ENCODE measurements at regions not wholly inside any gene's neighbourhood (a gene's known extent, or its start where the extent isn't known, plus 50 kb on each side); places are given as distances from the start of the nearest gene placed in this dataset.
"Not testable (repeated sequence)": the region's sequence is repeated elsewhere in the genome, so short reads cannot be mapped to it uniquely, and the experiment has no call there.

DNA sequence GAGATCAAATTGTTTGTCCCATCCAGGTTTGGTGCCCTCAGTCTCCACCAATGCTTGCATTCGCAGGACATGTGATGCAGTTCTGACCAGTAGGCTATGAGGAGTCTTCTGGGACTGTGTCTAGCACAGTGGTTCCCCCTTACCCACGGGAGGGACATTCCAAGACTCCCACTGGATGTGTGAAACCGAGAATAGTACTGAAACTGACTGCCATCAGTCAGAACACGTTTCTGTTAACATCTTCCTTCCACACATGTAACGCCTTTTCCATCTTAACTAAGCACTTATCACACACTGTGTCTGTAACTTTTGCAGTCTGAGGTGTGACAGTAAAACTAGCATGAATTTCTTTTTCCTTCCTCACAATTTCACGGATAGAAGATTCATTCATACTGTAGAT lies 74.7 kb downstream of the PTTG1 start:
- H3K9me3 ChIP-seq (ENCODE audit: control insufficient read depth in 2 of 3, insufficient read depth in 1 of 3, low read length in 3 of 3) = no peaks in the 10 kb centered on the region

DNA sequence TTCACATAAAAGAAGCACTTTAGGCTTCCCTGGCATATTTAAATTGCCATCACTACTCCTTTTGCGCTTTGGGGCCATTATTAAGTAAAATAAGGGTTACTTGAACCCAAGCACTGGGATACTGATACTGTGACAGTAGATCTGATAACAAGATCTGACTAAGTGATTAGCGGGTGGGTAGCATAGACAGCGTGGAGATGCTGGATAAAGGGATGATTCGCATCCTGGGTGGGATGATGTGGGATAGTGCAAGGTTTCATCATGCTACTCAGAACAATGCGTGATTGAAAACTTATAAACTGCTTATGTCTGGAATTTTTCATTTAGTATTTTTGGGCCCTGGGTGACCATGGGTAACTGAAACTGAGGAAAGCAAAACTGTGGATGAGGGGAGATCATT lies 75.1 kb downstream of the PTTG1 start:
- Histone ChIP-seq H3K27ac (ENCODE audit: low read depth in 2 of 2, low read length in 2 of 2) (no peak overlapping the region), H3K27me3 (ENCODE audit: control insufficient read depth, insufficient read depth, low read length) (no peaks in the 10 kb centered on the region), H3K9me3 (ENCODE audit: control insufficient read depth in 2 of 3, insufficient read depth in 1 of 3, low read length in 3 of 3) (no peaks in the 10 kb centered on the region), H3K9ac (ENCODE audit: low read length in 3 of 3) (no peak overlapping the region), H3K4me3 (ENCODE audit: low read length in 3 of 3) (no peak overlapping the region), H3K4me1 (ENCODE audit: control insufficient read depth in 2 of 3, insufficient read depth in 2 of 3, low read depth in 1 of 3, low read length in 3 of 3) (no peaks in the 10 kb centered on the region), H3K36me3 (ENCODE audit: control insufficient read depth in 2 of 3, insufficient read depth in 3 of 3, low read length in 3 of 3) (no peaks in the 10 kb centered on the region)
- FAIRE-seq = no peak
- intact Hi-C loops (cut with DNase I) = no loop called here
- TF ChIP-seq, protein P1, sequence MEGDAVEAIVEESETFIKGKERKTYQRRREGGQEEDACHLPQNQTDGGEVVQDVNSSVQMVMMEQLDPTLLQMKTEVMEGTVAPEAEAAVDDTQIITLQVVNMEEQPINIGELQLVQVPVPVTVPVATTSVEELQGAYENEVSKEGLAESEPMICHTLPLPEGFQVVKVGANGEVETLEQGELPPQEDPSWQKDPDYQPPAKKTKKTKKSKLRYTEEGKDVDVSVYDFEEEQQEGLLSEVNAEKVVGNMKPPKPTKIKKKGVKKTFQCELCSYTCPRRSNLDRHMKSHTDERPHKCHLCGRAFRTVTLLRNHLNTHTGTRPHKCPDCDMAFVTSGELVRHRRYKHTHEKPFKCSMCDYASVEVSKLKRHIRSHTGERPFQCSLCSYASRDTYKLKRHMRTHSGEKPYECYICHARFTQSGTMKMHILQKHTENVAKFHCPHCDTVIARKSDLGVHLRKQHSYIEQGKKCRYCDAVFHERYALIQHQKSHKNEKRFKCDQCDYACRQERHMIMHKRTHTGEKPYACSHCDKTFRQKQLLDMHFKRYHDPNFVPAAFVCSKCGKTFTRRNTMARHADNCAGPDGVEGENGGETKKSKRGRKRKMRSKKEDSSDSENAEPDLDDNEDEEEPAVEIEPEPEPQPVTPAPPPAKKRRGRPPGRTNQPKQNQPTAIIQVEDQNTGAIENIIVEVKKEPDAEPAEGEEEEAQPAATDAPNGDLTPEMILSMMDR (IDR thresholded peaks at IDR 0.05; ENCODE audit: borderline replicate concordance, extremely low read depth, insufficient read depth) = no peak
- DNase-seq = no peak

More for the DNA sequence above, 74.7 kb downstream of the PTTG1 start:
- no peak overlapping the region for H3K27ac ChIP-seq (ENCODE audit: low read depth in 2 of 2, low read length in 2 of 2)
- H3K27me3 ChIP-seq (ENCODE audit: control insufficient read depth, insufficient read depth, low read length) = no peaks in the 10 kb centered on the region
- H3K4me3 ChIP-seq (ENCODE audit: low read length in 3 of 3) = no peak overlapping the region
- DNase-seq (no peak), FAIRE-seq (no peak)
- intact Hi-C loops (cut with DNase I) = no loop called here
- TF ChIP-seq, protein P1 (IDR thresholded peaks at IDR 0.05; ENCODE audit: borderline replicate concordance, extremely low read depth, insufficient read depth) = no peak
- H3K4me1 ChIP-seq (ENCODE audit: control insufficient read depth in 2 of 3, insufficient read depth in 2 of 3, low read depth in 1 of 3, low read length in 3 of 3) = no peaks in the 10 kb centered on the region
- H3K9ac ChIP-seq (ENCODE audit: low read length in 3 of 3) = no peak overlapping the region
- H3K36me3 ChIP-seq (ENCODE audit: control insufficient read depth in 2 of 3, insufficient read depth in 3 of 3, low read length in 3 of 3) = no peaks in the 10 kb centered on the region

DNA sequence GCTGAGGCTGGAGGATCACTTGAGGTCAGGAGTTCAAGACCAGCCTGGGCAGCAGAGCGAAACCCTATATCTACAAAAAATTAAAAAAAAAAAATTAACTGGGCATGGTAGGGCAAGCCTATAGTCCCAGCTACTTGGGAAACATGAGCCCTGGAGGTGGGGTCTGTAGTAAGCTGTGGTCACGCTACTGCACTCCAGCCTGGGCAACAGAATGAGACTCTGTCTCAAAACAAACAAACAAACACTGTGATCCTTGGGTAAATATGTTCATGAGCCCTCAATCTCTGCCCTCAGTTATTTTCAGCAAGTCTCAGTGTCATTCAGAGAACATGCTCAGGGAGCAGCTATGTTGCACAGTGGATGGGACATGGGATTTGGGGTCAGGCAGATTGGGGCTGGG lies 76.2 kb downstream of the PTTG1 start:
- H3K9ac ChIP-seq (ENCODE audit: low read length in 3 of 3) = no peak overlapping the region
- H3K4me1 ChIP-seq (ENCODE audit: control insufficient read depth in 2 of 3, insufficient read depth in 2 of 3, low read depth in 1 of 3, low read length in 3 of 3) = no peaks in the 10 kb centered on the region
- H3K27ac ChIP-seq (ENCODE audit: low read depth in 2 of 2, low read length in 2 of 2) = no peak overlapping the region
- intact Hi-C loops (cut with DNase I) = no loop called here
- DNase-seq (peak in 3 of 5 donors; percentile 51 to 62 (median 56)), FAIRE-seq (no peak)
- TF ChIP-seq, protein P1 (IDR thresholded peaks at IDR 0.05; ENCODE audit: borderline replicate concordance, extremely low read depth, insufficient read depth) = no peak
- H3K27me3 ChIP-seq (ENCODE audit: control insufficient read depth, insufficient read depth, low read length) = no peaks in the 10 kb centered on the region
- H3K4me3 ChIP-seq (ENCODE audit: low read length in 3 of 3) = no peak overlapping the region
- no peaks in the 10 kb centered on the region for H3K9me3 ChIP-seq (ENCODE audit: control insufficient read depth in 2 of 3, insufficient read depth in 1 of 3, low read length in 3 of 3)
- H3K36me3 ChIP-seq (ENCODE audit: control insufficient read depth in 2 of 3, insufficient read depth in 3 of 3, low read length in 3 of 3) = no peaks in the 10 kb centered on the region

DNA sequence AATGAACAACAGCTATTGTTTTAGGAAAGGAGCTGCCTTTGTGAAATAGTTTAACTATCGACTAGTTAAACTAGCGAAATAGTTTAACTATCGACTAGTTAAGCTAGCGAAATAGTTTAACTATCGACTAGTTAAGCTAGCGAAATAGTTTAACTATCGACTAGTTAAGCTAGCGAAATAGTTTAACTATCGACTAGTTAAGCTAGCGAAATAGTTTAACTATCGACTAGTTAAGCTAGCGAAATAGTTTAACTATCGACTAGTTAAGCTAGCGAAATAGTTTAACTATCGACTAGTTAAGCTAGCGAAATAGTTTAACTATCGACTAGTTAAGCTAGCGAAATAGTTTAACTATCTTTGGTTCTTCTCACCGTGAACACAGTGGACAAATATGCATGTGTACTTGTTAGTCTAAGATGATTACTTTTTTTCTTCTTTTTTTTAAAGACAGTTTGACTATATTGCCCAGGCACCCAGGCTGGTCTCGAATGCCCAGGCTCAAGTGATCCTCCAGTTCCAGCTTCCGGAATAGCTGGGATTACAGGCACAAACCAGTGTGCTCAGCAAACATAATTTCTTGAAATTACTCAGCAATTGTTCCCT lies 76.9 kb downstream of the PTTG1 start:
- H3K27me3 ChIP-seq (ENCODE audit: control insufficient read depth, insufficient read depth, low read length); intact Hi-C loops (cut with DNase I); DNase-seq; H3K9ac ChIP-seq (ENCODE audit: low read length in 3 of 3); H3K9me3 ChIP-seq (ENCODE audit: control insufficient read depth in 2 of 3, insufficient read depth in 1 of 3, low read length in 3 of 3); FAIRE-seq; H3K4me1 ChIP-seq (ENCODE audit: control insufficient read depth in 2 of 3, insufficient read depth in 2 of 3, low read depth in 1 of 3, low read length in 3 of 3); H3K27ac ChIP-seq (ENCODE audit: low read depth in 2 of 2, low read length in 2 of 2); H3K36me3 ChIP-seq (ENCODE audit: control insufficient read depth in 2 of 3, insufficient read depth in 3 of 3, low read length in 3 of 3); H3K4me3 ChIP-seq (ENCODE audit: low read length in 3 of 3): not testable (repeated sequence)
